ENCODE measurements at regions not wholly inside any gene's neighbourhood (a gene's known extent, or its start where the extent isn't known, plus 50 kb on each side); places are given as distances from the start of the nearest gene placed in this dataset.

DNA sequence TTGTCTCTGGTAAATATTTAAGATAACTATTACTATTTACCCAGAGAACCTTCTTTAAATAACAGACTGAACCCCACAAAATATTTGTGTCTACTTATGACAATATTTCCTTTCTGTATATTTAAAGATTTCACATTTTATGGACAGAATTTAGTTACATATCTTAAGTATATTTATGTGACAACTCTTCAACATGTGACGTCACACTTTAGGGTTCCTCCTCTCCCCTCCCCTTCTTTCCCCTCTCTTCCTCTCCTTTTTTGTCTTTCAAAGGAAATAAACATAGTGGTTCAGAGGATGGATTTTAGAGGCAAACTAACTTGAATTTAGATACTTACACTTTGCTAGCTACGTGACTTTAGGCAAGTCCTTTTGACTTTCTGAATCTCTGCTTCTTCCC is 655.6 kb upstream of the NUDT12 start:
- TF ChIP-seq POLR2A (IDR thresholded peaks at IDR 0.05; ENCODE audit: low read depth, low read length) (no peak), USF2 (IDR thresholded peaks at IDR 0.05; ENCODE audit: low read depth, low read length) (no peak), CEBPB (IDR thresholded peaks at IDR 0.05; ENCODE audit: low read depth, low read length) (no peak)

Measured in IMR-90 (cell line).